COLO829 (cell line): ENCODE measurements at regions not wholly inside any gene's neighbourhood (a gene's known extent, or its start where the extent isn't known, plus 50 kb on each side); places are given as distances from the start of the nearest gene placed in this dataset.
"Not testable (repeated sequence)": the region's sequence is repeated elsewhere in the genome, so short reads cannot be mapped to it uniquely, and the experiment has no call there.

ENCODE experiments used
- DNase-seq: peaks from one replicate; pipeline ENCODE4 v3.0.0; 2012; ENCODE audit warnings: low spot score

DNA sequence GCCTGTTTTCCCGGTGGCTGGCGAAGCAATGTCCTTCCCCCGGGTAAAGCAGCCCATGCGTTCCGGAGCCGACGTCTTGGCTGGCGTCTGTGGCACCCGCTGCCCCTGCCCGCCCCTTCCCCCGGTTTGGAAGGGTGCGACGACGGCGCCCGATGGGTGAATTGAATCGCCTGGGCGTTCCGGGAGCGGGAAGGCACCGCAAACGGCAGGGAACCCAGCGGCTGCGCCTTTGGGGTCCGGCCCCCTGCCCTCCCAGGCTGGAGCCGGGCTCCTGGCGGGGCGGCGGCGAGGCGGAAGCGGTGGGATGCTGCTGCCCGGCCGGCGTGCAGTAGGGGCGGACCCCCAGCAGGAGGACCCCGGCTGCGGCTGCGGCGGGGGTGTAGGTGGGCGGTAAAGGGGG lies 123.6 kb upstream of the RHOU start:
- DNase-seq = not testable (repeated sequence)

DNA sequence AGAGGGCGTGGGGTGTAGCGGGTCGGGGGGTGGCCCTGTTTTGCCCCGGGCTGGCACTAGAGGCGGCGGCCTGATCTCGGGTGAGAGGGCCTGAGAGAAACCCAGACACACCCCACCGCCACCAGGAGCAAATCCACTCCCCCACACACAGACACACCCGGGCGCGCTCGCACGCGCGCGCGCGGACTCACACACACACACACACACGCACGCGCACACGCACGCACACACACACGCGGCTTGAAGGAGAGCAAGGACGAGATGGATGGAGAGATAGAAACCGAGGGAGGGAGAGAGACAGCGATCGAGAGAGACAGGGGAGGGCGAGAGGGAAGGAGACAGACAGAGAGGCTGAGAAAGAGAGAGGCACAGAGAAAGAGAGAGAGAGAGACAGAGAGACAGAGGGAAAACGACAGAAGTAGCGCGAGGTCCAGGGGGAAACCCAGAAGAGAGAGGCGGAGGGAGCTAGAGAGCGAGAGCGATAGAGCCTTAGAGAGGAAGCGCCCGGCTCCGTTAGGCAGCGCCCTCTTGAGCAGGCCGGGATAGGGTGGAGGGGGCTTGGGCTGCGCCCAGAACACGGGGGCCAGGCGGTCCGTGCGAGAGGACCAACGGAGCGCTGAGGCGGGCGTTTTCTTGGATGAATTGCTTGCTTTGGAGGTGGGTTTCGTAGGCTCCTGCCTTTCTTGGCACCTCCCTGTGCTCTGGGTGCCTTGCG lies 113.1 kb upstream of the RHOU start:
- not testable (repeated sequence) for DNase-seq

DNA sequence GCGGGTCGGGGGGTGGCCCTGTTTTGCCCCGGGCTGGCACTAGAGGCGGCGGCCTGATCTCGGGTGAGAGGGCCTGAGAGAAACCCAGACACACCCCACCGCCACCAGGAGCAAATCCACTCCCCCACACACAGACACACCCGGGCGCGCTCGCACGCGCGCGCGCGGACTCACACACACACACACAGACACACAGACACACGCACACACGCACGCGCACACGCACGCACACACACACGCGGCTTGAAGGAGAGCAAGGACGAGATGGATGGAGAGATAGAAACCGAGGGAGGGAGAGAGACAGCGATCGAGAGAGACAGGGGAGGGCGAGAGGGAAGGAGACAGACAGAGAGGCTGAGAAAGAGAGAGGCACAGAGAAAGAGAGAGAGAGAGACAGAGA lies 108.8 kb upstream of the RHOU start:
- not testable (repeated sequence) for DNase-seq

DNA sequence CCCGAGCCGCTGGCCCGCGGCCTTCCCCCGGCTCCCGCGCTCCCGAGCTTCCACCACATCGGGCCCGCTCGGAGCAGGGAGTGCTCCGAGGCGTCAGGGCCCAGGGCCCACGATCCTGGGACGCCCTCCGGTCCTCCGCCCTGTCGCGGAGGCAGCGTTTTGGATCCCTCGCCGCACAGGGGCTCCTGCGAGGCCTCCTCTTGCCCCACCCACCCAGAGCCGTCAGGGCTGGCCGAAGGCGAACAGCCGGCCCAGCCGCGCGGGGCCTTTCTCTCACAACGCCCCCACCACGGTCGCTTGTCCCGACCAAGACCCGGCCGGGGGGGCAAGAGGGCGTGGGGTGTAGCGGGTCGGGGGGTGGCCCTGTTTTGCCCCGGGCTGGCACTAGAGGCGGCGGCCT lies 102.4 kb upstream of the RHOU start:
- not testable (repeated sequence) for DNase-seq

DNA sequence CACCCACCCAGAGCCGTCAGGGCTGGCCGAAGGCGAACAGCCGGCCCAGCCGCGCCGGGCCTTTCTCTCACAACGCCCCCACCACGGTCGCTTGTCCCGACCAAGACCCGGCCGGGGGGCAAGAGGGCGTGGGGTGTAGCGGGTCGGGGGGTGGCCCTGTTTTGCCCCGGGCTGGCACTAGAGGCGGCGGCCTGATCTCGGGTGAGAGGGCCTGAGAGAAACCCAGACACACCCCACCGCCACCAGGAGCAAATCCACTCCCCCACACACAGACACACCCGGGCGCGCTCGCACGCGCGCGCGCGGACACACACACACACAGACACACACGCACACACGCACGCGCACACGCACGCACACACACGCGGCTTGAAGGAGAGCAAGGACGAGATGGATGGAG lies 100.0 kb upstream of the RHOU start:
- DNase-seq = not testable (repeated sequence)

DNA sequence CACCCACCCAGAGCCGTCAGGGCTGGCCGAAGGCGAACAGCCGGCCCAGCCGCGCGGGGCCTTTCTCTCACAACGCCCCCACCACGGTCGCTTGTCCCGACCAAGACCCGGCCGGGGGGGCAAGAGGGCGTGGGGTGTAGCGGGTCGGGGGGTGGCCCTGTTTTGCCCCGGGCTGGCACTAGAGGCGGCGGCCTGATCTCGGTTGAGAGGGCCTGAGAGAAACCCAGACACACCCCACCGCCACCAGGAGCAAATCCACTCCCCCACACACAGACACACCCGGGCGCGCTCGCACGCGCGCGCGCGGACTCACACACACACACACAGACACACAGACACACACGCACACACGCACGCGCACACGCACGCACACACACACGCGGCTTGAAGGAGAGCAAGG lies 97.8 kb upstream of the RHOU start:
- not testable (repeated sequence) for DNase-seq

DNA sequence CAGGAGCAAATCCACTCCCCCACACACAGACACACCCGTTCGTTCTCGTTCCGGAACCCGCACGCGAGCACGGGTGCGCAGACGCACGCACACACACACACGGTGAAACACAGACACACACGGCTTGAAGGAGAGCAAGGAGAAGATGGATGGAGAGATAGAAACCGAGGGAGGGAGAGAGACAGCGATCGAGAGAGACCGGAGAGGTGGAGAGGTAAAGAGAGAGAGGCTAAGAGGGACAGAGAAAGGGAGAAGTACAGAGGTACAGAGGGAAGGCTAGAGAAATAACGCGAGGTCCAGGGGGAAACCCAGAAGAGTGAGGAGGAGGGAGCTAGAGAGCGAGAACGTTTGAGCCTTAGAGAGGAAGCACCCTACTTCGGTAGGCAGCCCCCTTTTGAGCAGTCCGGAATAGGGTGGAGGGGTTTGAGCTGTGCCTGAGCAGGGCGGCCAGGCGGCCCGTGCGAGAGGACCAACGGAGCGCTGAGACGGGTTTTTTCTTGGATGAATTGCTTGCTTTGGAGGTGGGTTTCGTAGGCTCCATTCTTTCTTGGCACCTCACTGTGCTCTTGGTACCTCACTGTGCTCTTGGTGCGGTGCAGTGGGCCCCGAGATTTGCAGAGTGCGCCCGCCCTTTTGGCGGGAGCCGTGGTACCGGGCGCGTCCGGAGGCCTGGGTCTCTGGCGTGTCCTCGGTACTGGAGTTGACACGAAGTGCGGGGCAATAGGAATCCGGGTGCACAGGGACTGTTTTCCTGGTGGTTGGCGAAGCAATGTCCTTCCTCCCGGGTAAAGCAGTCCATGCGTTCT lies 88.4 kb upstream of the RHOU start:
- no peak for DNase-seq

DNA sequence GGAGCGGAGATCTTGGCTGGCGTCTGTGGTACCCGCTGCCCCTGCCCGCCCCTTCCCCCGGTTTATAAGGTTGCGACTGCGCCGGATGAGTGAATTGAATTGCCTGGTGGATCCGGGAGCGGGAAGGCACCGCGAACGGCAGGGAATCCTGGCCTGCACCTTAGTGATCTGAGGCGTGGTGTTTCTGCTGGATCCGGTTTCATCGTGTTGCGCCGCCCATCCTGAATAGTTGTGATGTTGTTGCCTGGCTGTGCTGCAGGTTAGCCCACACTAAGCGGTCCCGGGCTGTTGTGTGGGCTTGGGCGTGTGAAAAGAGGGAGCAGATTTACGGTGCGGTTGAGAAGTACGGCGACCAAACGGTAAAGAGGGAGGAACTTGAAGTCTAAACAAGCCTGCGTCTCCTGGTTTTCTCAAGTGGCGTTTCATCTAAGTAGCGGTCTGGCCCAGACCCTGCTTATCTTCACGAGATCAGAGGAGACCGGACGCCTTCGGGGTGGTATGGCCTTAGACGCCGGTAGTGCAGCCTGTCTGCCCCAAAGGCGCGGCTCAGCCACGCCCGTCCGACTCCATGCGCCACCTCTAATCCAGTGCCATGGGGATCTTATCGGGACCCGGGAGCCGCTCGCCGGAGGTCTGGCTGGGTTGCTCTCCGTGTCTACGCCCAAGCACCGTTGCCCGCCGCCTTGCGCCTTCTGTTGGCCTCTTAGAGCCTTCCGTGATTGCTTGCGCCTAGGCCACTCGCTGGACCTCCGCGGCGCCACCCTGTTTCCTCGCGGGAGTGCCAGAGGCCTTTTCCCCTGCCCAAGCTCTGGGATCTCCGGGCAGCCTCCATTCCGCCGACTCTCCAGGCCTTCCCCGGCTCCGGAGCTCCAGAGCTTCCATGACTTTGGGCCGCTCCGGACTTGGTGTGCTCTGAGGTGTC lies 87.5 kb upstream of the RHOU start:
- DNase-seq = no peak

DNA sequence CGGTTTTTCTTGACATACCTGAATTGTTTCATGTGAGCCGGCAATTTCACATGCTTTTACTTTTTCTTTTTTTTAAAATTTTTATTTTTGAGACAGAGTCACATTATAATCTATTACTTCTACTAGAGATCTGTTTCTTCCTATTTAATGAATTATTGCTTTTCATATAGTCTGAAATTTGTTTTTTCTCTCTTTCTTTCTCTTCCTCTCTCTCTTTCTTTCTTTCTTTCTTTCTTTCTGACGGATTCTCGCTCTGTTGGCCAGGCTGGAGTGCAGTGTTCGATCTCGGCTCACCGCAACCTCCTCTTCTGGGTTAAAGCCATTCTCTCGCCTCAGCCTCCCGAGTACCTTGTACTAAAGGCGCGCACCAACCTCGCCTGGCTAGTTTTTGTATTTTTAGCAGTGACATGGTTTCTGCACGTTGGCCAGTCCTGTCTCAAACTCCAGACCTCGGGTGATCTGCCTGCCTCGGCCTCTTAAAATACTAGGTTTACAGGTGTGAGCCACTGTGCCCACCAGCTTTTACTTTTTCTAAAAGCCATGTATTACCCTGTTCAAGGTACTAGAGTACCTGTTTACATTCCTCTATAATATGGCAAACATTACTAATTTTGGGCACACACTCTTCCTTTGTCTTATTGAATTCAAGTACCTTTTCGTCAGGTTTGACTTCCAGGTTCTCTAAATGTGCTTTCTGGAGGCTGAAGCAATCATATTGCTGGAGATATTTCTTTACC lies 86.5 kb upstream of the RHOU start:
- DNase-seq = no peak

DNA sequence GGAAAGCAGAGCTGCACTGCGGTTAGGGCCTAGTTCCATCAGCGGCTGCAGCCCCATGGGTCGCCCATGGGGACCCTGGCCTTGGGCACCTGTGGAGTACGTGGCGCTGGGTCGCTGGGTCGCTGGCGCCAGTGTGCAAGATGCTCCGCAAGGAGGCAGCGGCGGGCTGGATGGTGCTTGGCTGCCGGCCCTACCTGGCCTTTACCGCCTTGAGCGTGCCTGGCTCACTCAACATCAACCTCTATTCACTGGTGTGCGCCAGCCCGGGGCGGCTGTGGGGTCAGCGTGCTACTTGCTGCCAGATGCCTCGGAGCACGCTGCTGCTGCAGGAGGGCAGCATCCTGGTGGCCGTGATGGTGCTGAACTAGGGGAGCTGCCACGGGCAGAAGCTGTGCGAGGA lies 85.1 kb upstream of the RHOU start:
- DNase-seq = no peak

DNA sequence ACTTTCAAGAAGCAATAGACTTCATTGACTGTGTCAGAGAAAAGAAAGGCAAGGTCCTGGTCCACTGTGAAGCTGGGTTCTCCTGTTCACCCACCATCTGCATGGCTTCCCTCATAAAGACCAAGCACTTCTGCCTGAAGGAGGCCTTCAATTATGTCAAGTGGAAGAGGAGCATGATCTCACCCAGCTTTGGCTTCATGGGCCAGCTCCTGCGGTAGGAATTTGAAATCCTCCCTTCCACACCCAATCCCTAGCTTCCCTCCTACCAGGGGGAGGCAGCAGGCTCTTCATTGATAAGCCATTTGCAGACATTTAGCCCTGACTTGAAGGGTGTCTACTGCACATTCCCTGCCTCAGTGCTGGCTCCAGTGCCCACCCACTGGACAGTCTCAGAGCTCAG lies 84.3 kb upstream of the RHOU start:
- no peak for DNase-seq

DNA sequence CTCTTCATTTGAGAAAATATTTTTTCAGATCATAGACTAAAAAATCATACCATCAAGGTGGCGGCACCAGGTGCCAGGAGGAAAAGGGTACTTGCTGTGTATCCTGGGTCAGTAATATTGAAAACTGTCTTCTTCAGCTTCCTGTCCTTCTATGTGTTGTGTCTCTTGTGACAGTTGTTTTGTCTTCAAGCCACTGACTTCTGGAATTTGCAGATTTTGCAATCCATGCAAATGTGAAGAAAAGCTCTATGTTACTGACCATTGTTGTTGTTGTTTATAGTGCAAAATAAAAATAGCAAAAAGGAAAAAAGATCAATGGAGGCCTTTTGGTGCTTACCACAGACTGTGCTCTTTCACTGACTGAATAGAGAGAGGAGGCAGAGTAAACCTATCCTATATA lies 83.2 kb upstream of the RHOU start:
- DNase-seq = no peak

DNA sequence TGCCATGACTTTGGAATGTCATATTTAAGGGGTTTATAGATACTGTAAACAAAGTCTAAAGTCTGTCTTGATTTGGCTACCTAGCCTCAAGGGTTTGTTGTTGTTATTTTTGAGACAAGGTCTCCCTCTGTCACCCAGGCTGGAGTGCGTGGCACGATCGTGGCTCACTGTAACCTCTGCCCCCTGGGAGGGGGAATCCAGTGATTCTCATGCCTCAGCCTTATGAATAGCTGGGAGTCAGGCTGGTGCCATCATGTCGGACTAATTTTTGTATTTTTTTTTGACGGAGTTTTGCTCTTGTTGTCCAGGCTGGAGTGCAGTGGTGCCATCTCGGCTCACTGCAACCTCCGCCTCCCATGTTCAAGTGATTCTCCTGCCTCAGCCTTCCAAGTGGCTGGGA lies 82.2 kb upstream of the RHOU start:
- DNase-seq = not testable (repeated sequence)

DNA sequence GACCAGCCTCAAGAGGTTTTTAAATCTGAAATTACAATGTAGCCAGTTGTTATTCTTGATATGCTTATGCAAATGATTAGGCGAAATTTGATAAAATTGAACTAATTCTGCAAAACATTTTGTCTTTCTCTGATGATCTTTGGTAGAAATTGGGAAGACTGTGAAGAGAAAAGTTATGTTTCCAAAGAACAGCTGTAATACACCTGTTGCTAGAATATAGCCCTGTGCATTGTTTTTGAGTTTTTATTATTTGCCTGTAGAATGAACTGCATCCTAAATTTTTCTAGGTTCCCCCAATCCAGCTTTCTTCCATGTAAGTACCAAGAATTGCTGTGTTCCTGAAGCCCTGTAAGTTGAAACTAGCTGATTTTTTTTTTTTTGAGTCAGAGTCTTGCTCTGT lies 81.5 kb upstream of the RHOU start:
- DNase-seq = no peak

DNA sequence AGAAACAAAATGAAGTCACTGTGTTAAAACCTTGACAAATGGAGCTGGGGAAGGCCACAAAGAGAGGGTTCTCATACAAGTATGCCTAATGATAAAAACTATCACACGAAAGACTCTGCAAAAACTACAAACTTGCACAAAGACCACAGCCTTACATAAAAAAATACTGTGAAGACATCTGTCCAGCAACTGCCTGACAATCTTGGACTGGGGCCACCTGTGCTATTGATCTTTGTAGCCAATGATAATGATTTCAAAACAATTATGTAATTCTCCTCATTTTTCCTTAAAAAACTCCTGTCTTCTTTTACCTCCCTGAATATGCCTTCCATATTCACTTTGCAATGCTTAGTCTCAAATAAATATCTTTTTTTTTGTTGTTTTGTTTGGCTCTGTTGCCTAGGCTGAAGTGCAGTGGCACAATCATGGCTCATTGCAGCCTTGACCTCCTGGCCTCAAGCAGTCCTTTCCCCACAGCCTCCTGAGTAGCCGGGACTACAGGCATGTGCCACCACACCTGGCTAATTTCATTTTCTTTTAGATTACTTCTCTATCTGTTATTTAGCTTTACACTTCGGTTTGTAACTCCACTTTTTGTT lies 79.4 kb upstream of the RHOU start:
- no peak for DNase-seq

DNA sequence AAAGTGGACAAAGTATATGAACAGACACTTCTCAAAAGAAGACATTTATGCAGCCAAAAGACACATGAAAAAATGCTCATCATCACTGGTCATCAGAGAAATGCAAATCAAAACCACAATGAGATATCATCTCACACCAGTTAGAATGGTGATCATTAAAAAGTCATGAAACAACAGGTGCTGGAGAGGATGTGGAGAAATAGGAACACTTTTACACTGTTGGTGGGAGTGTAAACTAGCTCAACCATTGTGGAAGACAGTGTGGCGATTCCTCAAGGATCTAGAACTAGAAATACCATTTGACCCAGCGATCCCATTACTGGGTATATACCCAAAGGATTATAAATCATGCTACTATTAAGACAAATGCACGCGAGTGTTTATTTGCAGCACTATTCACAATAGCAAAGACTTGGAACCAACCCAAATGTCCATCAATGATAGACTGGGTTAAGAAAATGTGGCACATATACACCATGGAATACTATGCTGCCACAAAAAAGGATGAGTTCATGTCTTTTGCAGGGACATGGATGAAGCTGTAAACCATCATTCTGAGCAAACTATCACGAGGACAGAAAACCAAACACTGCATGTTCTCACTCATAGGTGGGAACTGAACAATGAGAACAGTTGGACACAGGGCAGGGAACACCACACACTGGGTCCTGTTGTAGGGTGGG lies 73.1 kb upstream of the RHOU start:
- DNase-seq = not testable (repeated sequence)

DNA sequence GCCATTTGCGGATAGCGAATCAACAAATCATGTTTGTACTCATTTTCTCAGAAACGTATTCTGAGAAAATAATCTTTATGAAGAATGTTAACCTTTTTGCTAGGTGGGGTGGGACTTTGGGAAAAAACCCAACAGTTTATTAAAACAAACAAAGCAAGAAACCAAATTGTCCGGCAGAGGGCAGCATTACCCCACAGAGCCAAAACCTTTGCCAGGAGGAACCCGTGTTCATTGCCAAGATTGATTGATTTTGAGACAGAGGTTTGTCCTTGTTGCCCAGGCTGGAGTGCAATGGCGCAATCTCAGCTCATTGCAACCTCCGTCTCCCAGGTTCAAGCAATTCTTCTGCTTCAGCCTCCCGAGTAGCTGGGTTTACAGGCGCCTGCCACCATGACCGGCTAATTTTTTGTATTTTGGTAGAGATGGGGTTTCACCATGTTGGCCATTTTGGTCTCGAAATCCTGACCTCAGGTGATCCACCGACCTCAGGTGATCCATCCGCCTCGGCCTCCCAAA lies 70.8 kb upstream of the RHOU start:
- peak; percentile 81 for DNase-seq

DNA sequence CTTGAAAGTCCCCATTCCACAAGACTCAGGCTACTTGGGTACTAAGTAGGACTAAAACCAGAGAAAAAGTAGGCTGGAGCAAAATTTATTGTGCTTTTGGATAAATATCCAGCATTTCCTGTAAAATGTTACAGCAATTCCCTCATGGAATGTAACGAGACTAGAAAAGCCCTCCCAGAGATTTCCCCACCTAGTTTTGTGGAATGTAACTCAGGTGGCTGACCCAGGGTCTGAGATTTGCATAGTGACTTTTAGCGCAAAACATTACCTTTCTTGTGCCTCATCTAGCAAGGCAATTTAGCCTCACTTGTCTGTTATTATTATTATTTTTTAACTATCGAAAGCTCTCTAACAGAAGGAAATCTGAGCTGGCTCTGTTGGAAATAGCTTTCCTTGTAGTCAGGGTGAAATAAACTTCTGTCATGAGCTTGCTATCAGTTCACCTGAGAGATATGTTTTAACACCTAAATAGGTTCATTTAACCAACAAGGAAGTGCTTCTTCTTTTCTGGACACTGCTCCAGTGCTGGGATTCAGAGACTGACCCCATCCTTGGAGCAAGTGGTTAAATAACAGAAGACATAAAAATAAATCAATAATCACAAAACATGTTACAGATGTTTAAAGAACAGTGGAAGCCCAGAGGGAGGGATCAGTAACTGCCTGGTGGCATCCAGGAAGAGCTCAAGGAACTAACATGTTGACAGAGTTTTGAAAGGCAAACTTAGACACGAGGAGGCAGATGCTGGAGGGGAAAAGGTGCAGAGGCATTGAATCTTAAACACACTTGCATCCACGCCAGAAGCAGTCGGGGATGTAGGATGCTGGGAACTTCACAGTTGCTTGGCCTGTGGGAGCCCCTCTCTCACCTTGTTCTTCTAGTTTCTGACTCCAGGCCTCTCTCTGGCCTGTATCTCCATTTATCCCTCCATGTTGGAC lies 68.3 kb upstream of the RHOU start:
- DNase-seq = no peak

DNA sequence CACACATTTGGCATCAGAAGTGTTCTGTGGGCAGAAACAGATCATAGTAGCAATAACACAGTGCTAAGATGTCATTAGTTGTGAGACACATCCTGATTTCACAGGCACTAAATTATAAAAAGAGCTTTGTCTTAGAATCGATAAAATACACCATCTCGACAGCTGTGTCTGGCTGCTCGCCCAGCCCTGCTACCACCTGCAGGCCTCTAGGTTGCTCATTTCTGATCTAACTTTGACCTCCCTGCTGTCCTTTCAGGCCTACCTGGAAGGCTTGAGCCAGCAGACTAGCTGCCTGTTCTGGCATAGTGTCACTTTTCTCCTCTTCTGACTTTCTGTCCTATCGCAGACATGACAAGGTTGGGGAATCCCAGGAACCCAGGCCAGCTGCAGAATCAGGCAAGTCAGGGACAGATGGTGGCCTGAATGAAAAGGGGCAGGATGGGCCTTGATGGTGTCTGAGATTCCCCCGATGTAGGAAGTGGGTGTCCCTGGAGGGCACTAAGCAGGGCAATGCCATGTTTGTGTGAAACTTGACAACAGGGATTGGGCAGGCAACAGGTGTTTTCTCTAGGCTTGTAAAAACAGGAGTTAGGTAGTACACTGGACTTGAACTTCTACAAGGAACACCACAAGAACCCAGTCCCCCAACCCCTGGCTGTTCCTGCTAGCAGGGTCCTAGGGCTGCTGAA lies 66.6 kb upstream of the RHOU start:
- no peak for DNase-seq
